ENCODE measurements at regions not wholly inside any gene's neighbourhood (a gene's known extent, or its start where the extent isn't known, plus 50 kb on each side); places are given as distances from the start of the nearest gene placed in this dataset.
"Not testable (repeated sequence)": the region's sequence is repeated elsewhere in the genome, so short reads cannot be mapped to it uniquely, and the experiment has no call there.

DNA sequence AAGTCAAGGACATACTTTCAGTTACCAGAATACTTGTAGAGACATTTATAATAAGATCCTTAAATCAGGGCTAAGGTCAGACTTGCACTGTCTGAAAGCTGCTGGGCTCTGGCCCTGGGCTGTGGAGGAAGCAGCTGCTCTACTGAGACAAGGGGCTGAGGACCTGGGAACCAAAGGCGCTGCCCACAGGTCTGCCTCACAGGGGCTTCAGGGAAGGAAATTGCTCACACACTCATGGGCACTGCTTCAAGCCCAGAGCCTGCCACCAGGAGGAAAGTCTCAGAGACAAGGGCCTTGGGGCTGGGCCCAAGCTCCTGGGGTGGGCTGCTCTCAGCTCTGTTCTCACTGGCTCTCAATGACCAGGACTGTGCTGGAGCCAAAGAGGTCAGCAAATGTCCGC, 614.1 kb downstream of the RPIA start:
- H3K4me3 ChIP-seq (ENCODE audit: low read depth, low read length); H3K4me1 ChIP-seq; DNase-seq; H3K36me3 ChIP-seq; H3K9me3 ChIP-seq; H3K27me3 ChIP-seq: not testable (repeated sequence)

- not testable (repeated sequence) for H3K4me3 ChIP-seq (ENCODE audit: low read depth, low read length); H3K9me3 ChIP-seq; H3K36me3 ChIP-seq; H3K4me1 ChIP-seq; DNase-seq; H3K27me3 ChIP-seq
Observed at GRCh38 chr2:89306869-89307637, 615.6 kb downstream of the RPIA start.

- not testable (repeated sequence) for H3K4me1 ChIP-seq; DNase-seq; H3K27me3 ChIP-seq; H3K4me3 ChIP-seq (ENCODE audit: low read depth, low read length); H3K36me3 ChIP-seq; H3K9me3 ChIP-seq
Observed at GRCh38 chr2:89318990-89319389, 627.5 kb downstream of the RPIA start.

- H3K4me3 ChIP-seq (ENCODE audit: low read depth, low read length); H3K4me1 ChIP-seq; H3K27me3 ChIP-seq; H3K9me3 ChIP-seq; DNase-seq; H3K36me3 ChIP-seq: not testable (repeated sequence)
Observed at GRCh38 chr2:89325894-89326293, 634.4 kb downstream of the RPIA start.

DNA sequence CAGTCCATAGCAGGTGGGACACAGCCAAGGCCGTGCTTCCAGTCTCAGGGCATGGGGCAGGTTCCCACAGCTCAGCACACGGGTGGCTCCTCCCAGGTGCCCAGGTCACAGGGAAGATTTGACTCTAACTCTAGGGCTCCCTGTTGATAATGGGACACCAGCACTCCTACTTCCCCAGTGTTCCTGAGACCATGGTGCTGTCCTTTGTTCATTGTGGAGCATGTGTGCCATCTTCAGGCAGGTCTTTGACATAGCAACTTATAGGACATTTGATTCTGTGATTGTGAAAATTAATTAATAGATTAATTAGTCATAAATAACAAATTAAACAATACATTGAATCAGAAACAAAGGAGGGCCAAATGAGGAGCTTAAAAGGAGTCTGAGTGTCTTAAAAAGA, 635.0 kb downstream of the RPIA start:
- H3K9me3 ChIP-seq; H3K27me3 ChIP-seq; H3K36me3 ChIP-seq; H3K4me3 ChIP-seq (ENCODE audit: low read depth, low read length); H3K4me1 ChIP-seq: not testable (repeated sequence)
- TF ChIP-seq, protein P1, sequence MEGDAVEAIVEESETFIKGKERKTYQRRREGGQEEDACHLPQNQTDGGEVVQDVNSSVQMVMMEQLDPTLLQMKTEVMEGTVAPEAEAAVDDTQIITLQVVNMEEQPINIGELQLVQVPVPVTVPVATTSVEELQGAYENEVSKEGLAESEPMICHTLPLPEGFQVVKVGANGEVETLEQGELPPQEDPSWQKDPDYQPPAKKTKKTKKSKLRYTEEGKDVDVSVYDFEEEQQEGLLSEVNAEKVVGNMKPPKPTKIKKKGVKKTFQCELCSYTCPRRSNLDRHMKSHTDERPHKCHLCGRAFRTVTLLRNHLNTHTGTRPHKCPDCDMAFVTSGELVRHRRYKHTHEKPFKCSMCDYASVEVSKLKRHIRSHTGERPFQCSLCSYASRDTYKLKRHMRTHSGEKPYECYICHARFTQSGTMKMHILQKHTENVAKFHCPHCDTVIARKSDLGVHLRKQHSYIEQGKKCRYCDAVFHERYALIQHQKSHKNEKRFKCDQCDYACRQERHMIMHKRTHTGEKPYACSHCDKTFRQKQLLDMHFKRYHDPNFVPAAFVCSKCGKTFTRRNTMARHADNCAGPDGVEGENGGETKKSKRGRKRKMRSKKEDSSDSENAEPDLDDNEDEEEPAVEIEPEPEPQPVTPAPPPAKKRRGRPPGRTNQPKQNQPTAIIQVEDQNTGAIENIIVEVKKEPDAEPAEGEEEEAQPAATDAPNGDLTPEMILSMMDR (IDR thresholded peaks at IDR 0.05; ENCODE audit: low read depth, low read length), result peak; percentile 24; the same call in 1 of the 2 replicates
- peak; percentile 2 for DNase-seq

DNA sequence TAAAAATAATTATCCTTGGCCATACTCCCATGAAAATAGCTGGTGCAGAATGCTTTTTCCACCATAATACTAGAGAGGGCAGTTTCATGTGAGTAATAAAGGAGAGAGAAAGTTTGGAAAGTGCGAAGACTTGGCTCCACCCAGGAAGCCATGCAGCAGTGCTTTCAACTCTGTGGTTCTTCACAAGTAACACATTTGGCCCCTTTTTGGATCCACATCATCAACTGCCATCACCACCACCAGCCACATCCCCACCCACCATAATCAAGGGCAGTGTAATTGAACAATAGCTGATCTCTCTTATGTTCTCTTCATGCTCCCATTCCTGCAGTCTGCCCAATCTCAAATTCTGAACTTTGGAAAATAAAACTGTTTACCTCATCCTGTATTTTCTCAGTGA, 637.3 kb downstream of the RPIA start:
- not testable (repeated sequence) for H3K9me3 ChIP-seq; DNase-seq; H3K27me3 ChIP-seq; H3K4me1 ChIP-seq; H3K36me3 ChIP-seq; H3K4me3 ChIP-seq (ENCODE audit: low read depth, low read length)
